Astrocyte (in vitro differentiated cells and primary cell): ENCODE measurements at regions not wholly inside any gene's neighbourhood (a gene's known extent, or its start where the extent isn't known, plus 50 kb on each side); places are given as distances from the start of the nearest gene placed in this dataset.

Experiments
- DNase-seq: peaks from one replicate; pipeline ENCODE4 v3.0.0-alpha.2; 2010; ENCODE audit warnings: low read depth
- FAIRE-seq: peaks from 2 replicates; lab custom pipeline; 2011; peaks lifted over from hg19 to GRCh38; lab: Jason Lieb, UNC
- H2AFZ ChIP-seq: 2 replicates; pipeline ENCODE4 v1.6.0; 2012; ENCODE audit warnings: low read depth, low read length, inconsistent platforms
- H3K27ac ChIP-seq: 2 replicates; pipeline ENCODE4 v1.5.1; 2011; ENCODE audit warnings: low read depth, low read length, inconsistent platforms
- H3K27me3 ChIP-seq: 2 replicates; pipeline ENCODE4 v1.6.0; 2011; ENCODE audit warnings: low read length, inconsistent platforms; ENCODE audit not compliant: insufficient read depth
- H3K36me3 ChIP-seq: 2 replicates; pipeline ENCODE4 v1.5.1; 2011; ENCODE audit warnings: low read length, inconsistent platforms; ENCODE audit not compliant: insufficient read depth
- H3K4me1 ChIP-seq: 2 replicates; pipeline ENCODE4 v1.5.1; 2011; ENCODE audit warnings: low read length, inconsistent platforms; ENCODE audit not compliant: insufficient read depth
- H3K4me2 ChIP-seq: 2 replicates; pipeline ENCODE4 v1.6.0; 2012; ENCODE audit warnings: low read length, inconsistent platforms
- H3K4me3 ChIP-seq: 2 replicates; pipeline ENCODE4 v1.5.1; 2011; ENCODE audit warnings: low read depth, mild to moderate bottlenecking, low read length, inconsistent platforms; ENCODE audit not compliant: insufficient read depth
- H3K79me2 ChIP-seq: 2 replicates; pipeline ENCODE4 v1.6.0; 2012; ENCODE audit warnings: mild to moderate bottlenecking, low read length, inconsistent platforms; ENCODE audit not compliant: insufficient read depth
- H3K9ac ChIP-seq: 2 replicates; pipeline ENCODE4 v1.6.0; 2012; ENCODE audit warnings: mild to moderate bottlenecking, low read length, inconsistent platforms
- H3K9me3 ChIP-seq: 2 replicates; pipeline ENCODE4 v1.5.1; 2012; ENCODE audit warnings: low read depth, mild to moderate bottlenecking, low read length, inconsistent platforms; ENCODE audit not compliant: insufficient read depth
- H4K20me1 ChIP-seq: 2 replicates; pipeline ENCODE4 v1.6.0; 2012; ENCODE audit warnings: low read length, inconsistent platforms; ENCODE audit not compliant: insufficient read depth
- H3K27ac Mint-ChIP-seq: one replicate; pipeline ENCODE4 v1.8.0; 2021; ENCODE audit warnings: mild to moderate bottlenecking, mixed read lengths; ENCODE audit not compliant: unreplicated experiment
- H3K27me3 Mint-ChIP-seq: one replicate; pipeline ENCODE4 v1.8.0; 2021; ENCODE audit warnings: low read depth, mixed read lengths; ENCODE audit not compliant: unreplicated experiment
- H3K36me3 Mint-ChIP-seq: one replicate; pipeline ENCODE4 v1.8.0; 2021; ENCODE audit warnings: low read depth, mixed read lengths; ENCODE audit not compliant: unreplicated experiment
- H3K4me1 Mint-ChIP-seq: one replicate; pipeline ENCODE4 v1.8.0; 2021; ENCODE audit warnings: low read depth, mixed read lengths; ENCODE audit not compliant: unreplicated experiment
- H3K4me3 Mint-ChIP-seq: one replicate; pipeline ENCODE4 v1.8.0; 2021; ENCODE audit warnings: mild to moderate bottlenecking, moderate library complexity, mixed read lengths; ENCODE audit not compliant: unreplicated experiment
- H3K9me3 Mint-ChIP-seq: one replicate; pipeline ENCODE4 v1.8.0; 2021; ENCODE audit warnings: mild to moderate bottlenecking, mixed read lengths; ENCODE audit not compliant: unreplicated experiment
- CTCF ChIP-seq: IDR thresholded peaks from 2 replicates; pipeline ENCODE4 v1.5.1; 2011; ENCODE audit warnings: low read depth, mild to moderate bottlenecking, inconsistent platforms, low read length, moderate library complexity; ENCODE audit not compliant: insufficient read depth
- EZH2 ChIP-seq: IDR thresholded peaks from 2 replicates; pipeline ENCODE4 v1.6.1; 2012; ENCODE audit warnings: mild to moderate bottlenecking, low read length, inconsistent platforms; ENCODE audit not compliant: insufficient read depth

- H3K4me1 Mint-ChIP-seq, result peaks cover 40% of the 10 kb centered on the region
- no peaks in the 10 kb centered on the region for H3K27me3 ChIP-seq
- no peaks in the 10 kb centered on the region for H4K20me1 ChIP-seq
- H3K27ac Mint-ChIP-seq, result peak overlapping the region; percentile 10
- peaks cover 4% of the 10 kb centered on the region for H3K36me3 Mint-ChIP-seq
- no peak overlapping the region for H3K4me2 ChIP-seq
- H3K9ac ChIP-seq, result no peak overlapping the region
- H3K9me3 ChIP-seq, result no peaks in the 10 kb centered on the region
- TF ChIP-seq EZH2 (no peak), CTCF (no peak)
- FAIRE-seq (no peak), DNase-seq (no peak)
- no peak overlapping the region for H3K4me3 ChIP-seq
- no peaks in the 10 kb centered on the region for H3K79me2 ChIP-seq
- H3K36me3 ChIP-seq, result no peaks in the 10 kb centered on the region
- no peak overlapping the region for H3K27ac ChIP-seq
- no peak overlapping the region for H3K4me3 Mint-ChIP-seq
- H3K9me3 Mint-ChIP-seq, result peaks cover 6% of the 10 kb centered on the region
- no peak overlapping the region for H2AFZ ChIP-seq
- H3K4me1 ChIP-seq, result peaks cover 19% of the 10 kb centered on the region
- no peaks in the 10 kb centered on the region for H3K27me3 Mint-ChIP-seq
These were observed 91.7 kb downstream of the TMX1 start for GRCh38 chr14:51331486-51332367.

- H3K27me3 ChIP-seq, result no peaks in the 10 kb centered on the region
- H3K36me3 Mint-ChIP-seq, result peaks cover 4% of the 10 kb centered on the region
- H3K4me1 Mint-ChIP-seq, result peaks cover 24% of the 10 kb centered on the region
- TF ChIP-seq CTCF (no peak), EZH2 (no peak)
- H3K9ac ChIP-seq, result no peak overlapping the region
- H2AFZ ChIP-seq, result no peak overlapping the region
- no peaks in the 10 kb centered on the region for H3K36me3 ChIP-seq
- no peaks in the 10 kb centered on the region for H3K27me3 Mint-ChIP-seq
- peaks cover 7% of the 10 kb centered on the region for H3K4me1 ChIP-seq
- peaks cover 6% of the 10 kb centered on the region for H3K9me3 Mint-ChIP-seq
- H3K27ac ChIP-seq, result no peak overlapping the region
- no peak overlapping the region for H3K4me2 ChIP-seq
- no peaks in the 10 kb centered on the region for H3K9me3 ChIP-seq
- H3K79me2 ChIP-seq, result no peaks in the 10 kb centered on the region
- FAIRE-seq (no peak), DNase-seq (no peak)
- no peak overlapping the region for H3K4me3 ChIP-seq
- no peaks in the 10 kb centered on the region for H4K20me1 ChIP-seq
- no peak overlapping the region for H3K27ac Mint-ChIP-seq
- no peak overlapping the region for H3K4me3 Mint-ChIP-seq
These were observed 93.3 kb downstream of the TMX1 start for GRCh38 chr14:51333299-51333698.
